Neural cell (in vitro differentiated cells): ENCODE measurements at regions not wholly inside any gene's neighbourhood (a gene's known extent, or its start where the extent isn't known, plus 50 kb on each side); places are given as distances from the start of the nearest gene placed in this dataset.

ENCODE experiments used
- H2AFZ ChIP-seq: fragments of 200-600, 300-800 bp; sonication (generic), shearing (Covaris generic); 2 replicates; pipeline ENCODE4 v1.6.0; 2014; ENCODE audit warnings: low read depth, mild to moderate bottlenecking, antibody characterized with exemption, low read length, moderate library complexity
- H3F3A ChIP-seq: fragments of 200-600 bp; shearing (Covaris generic); 2 replicates; pipeline ENCODE4 v1.6.1; 2016; ENCODE audit warnings: mild to moderate bottlenecking, moderate library complexity, mixed read lengths, antibody characterized with exemption, low read length; ENCODE audit not compliant: insufficient read depth, poor library complexity, severe bottlenecking
- H3K27ac ChIP-seq: fragments of 200-600, 300-800 bp; sonication (generic), shearing (Covaris generic); 2 replicates; pipeline ENCODE4 v1.5.1; 2014; ENCODE audit warnings: mild to moderate bottlenecking, low read length, moderate library complexity
- H3K27me3 ChIP-seq: fragments of 300-800, 200-600 bp; sonication (generic), shearing (Covaris generic); 2 replicates; pipeline ENCODE4 v1.6.0; 2014; ENCODE audit warnings: mild to moderate bottlenecking, low read depth, low read length, moderate library complexity; ENCODE audit not compliant: insufficient read depth
- H3K36me3 ChIP-seq: fragments of 300-800, 200-600 bp; sonication (generic), shearing (Covaris generic); 2 replicates; pipeline ENCODE4 v1.5.1; 2014; ENCODE audit warnings: mild to moderate bottlenecking, antibody characterized with exemption, low read length, moderate library complexity; ENCODE audit not compliant: insufficient read depth
- H3K4me2 ChIP-seq: fragments of 300-800, 200-600 bp; sonication (generic), shearing (Covaris generic); 2 replicates; pipeline ENCODE4 v1.6.0; 2014; ENCODE audit warnings: mild to moderate bottlenecking, low read length
- H3K4me3 ChIP-seq: fragments of 300-800, 200-600 bp; sonication (generic), shearing (Covaris generic); 2 replicates; pipeline ENCODE4 v1.5.1; 2014; ENCODE audit warnings: mild to moderate bottlenecking, low read length, moderate library complexity
- H3K79me2 ChIP-seq: fragments of 200-600 bp; shearing (Covaris generic); replicated peaks from 2 replicates; pipeline ENCODE4 v1.6.0; 2014; ENCODE audit warnings: mild to moderate bottlenecking, low read length, moderate library complexity; ENCODE audit not compliant: insufficient read depth
- H3K9ac ChIP-seq: fragments of 300-800, 200-600 bp; sonication (generic), shearing (Covaris generic); 2 replicates; pipeline ENCODE4 v1.6.1; 2016; ENCODE audit warnings: mild to moderate bottlenecking, low read length, mixed read lengths
- H3K9me2 ChIP-seq: fragments of 200-600 bp; shearing (Covaris generic); 2 replicates; pipeline ENCODE4 v1.6.1; 2016; ENCODE audit warnings: mild to moderate bottlenecking, low read length, mixed read lengths; ENCODE audit not compliant: insufficient read depth
- H3K9me3 ChIP-seq: fragments of 200-600, 300-800 bp; sonication (generic), shearing (Covaris generic); 2 replicates; pipeline ENCODE4 v1.6.1; 2016; ENCODE audit warnings: mild to moderate bottlenecking, mixed run types, low read length, moderate library complexity, mixed read lengths
- H4K20me1 ChIP-seq: fragments of 200-600 bp; shearing (Covaris generic); 2 replicates; pipeline ENCODE4 v1.6.1; 2016; ENCODE audit warnings: mild to moderate bottlenecking, mixed run types; ENCODE audit not compliant: insufficient read depth
- EP300 ChIP-seq: fragments of 450-650 bp; conservative IDR thresholded peaks from 2 replicates; pipeline ENCODE4 v1.6.1; 2014; ENCODE audit warnings: antibody characterized with exemption, mild to moderate bottlenecking, moderate library complexity; ENCODE audit not compliant: poor library complexity, severe bottlenecking
- EZH2 ChIP-seq: fragments of 200-600, 300-800 bp; shearing (Covaris generic), sonication (generic); IDR thresholded peaks from 2 replicates; pipeline ENCODE4 v1.6.1; 2014; ENCODE audit warnings: antibody characterized with exemption, low read length, borderline replicate concordance, mild to moderate bottlenecking; ENCODE audit not compliant: insufficient read depth, poor library complexity, severe bottlenecking
- MXI1 ChIP-seq: fragments of 450-650 bp; conservative IDR thresholded peaks from 2 replicates; pipeline ENCODE4 v1.6.1; 2014; ENCODE audit warnings: antibody characterized with exemption, mild to moderate bottlenecking; ENCODE audit not compliant: poor library complexity, severe bottlenecking
- POLR2AphosphoS5 ChIP-seq: IDR thresholded peaks from 2 replicates; pipeline ENCODE4 v1.6.1; 2012
- RAD21 ChIP-seq: fragments of 450-650 bp; conservative IDR thresholded peaks from 2 replicates; pipeline ENCODE4 v1.6.1; 2014; ENCODE audit warnings: antibody characterized with exemption, mild to moderate bottlenecking, moderate library complexity
- SMC3 ChIP-seq: fragments of 450-650 bp; conservative IDR thresholded peaks from 2 replicates; pipeline ENCODE4 v1.6.1; 2014; ENCODE audit warnings: antibody characterized with exemption, mild to moderate bottlenecking, moderate library complexity; ENCODE audit not compliant: poor library complexity
- TAF1 ChIP-seq: IDR thresholded peaks from 2 replicates; pipeline ENCODE4 v1.6.1; 2012; ENCODE audit warnings: low read depth
- TF ChIP-seq, protein P1 (sequence below): fragments of 450-650 bp; IDR thresholded peaks from 2 replicates; pipeline ENCODE4 v1.5.1; 2014; ENCODE audit warnings: antibody characterized with exemption, mild to moderate bottlenecking, moderate library complexity; ENCODE audit not compliant: poor library complexity, severe bottlenecking
- TF ChIP-seq, protein P2 (sequence below): IDR thresholded peaks from 2 replicates; pipeline ENCODE4 v1.6.1; 2012; ENCODE audit warnings: borderline replicate concordance

DNA sequence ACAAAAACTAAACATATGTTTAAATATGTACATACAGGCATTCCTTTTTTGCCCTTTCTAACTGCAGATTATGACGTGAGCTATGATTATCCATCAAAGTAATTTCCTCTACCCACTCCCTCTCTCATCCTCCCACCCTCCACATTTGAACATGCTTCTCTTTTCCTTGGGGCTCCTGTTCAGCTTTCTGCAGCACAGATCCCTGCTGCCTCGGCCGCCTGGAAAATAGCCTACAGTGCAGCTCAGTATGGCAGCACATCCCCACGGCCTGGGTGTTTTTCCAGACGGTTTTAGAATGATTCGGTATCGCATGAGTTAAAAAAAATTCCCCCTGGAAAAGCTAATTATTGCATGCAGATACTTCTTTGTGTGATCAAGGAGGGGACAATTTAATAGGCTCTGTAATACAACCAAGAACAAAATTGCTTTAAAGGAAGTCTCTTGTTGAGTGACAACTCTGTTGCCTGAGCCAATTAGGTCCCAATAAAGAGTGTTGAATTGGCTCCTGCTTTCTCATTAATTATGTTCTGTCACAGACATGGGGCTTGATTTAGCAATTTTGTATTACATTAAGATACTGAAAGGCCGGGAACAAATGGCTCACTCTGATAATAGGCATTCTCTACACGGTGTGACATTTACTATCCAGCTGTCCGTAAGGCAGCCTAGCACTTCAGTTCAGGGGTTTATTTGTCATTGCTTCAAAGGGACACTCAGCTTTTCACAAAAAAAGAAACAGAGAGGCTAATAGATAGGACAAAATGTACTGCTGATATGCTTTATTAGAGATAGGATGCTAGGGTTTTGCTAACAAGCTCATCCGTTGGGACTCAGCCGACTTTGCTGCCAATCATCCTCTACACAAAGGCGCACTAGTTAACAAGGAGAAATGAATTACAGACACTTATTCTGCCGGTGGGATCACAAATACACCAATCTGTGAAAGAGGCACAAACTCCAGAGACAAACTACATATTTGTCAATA is 285.8 kb upstream of the G2E3 start:
- H3K9ac ChIP-seq, result peak overlapping the region; percentile 76
- H2AFZ ChIP-seq, result peak overlapping the region; percentile 2
- H4K20me1 ChIP-seq, result no peaks in the 10 kb centered on the region
- H3K9me2 ChIP-seq, result no peaks in the 10 kb centered on the region
- peaks cover 5% of the 10 kb centered on the region for H3K79me2 ChIP-seq
- H3K36me3 ChIP-seq, result no peaks in the 10 kb centered on the region
- H3K27me3 ChIP-seq, result no peaks in the 10 kb centered on the region
- no peaks in the 10 kb centered on the region for H3K9me3 ChIP-seq
- peaks cover 20% of the 10 kb centered on the region for H3F3A ChIP-seq
- peak; percentile 37 for TF ChIP-seq RAD21
- no peak for TF ChIP-seq MXI1
- TF ChIP-seq EP300, result peak; percentile 69
- peak; percentile 19 for TF ChIP-seq SMC3
- no peak for TF ChIP-seq EZH2
- peak; percentile 78 for TF ChIP-seq POLR2AphosphoS5
- TF ChIP-seq, protein P1, sequence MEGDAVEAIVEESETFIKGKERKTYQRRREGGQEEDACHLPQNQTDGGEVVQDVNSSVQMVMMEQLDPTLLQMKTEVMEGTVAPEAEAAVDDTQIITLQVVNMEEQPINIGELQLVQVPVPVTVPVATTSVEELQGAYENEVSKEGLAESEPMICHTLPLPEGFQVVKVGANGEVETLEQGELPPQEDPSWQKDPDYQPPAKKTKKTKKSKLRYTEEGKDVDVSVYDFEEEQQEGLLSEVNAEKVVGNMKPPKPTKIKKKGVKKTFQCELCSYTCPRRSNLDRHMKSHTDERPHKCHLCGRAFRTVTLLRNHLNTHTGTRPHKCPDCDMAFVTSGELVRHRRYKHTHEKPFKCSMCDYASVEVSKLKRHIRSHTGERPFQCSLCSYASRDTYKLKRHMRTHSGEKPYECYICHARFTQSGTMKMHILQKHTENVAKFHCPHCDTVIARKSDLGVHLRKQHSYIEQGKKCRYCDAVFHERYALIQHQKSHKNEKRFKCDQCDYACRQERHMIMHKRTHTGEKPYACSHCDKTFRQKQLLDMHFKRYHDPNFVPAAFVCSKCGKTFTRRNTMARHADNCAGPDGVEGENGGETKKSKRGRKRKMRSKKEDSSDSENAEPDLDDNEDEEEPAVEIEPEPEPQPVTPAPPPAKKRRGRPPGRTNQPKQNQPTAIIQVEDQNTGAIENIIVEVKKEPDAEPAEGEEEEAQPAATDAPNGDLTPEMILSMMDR, result peak; percentile 22
- TF ChIP-seq, protein P2, sequence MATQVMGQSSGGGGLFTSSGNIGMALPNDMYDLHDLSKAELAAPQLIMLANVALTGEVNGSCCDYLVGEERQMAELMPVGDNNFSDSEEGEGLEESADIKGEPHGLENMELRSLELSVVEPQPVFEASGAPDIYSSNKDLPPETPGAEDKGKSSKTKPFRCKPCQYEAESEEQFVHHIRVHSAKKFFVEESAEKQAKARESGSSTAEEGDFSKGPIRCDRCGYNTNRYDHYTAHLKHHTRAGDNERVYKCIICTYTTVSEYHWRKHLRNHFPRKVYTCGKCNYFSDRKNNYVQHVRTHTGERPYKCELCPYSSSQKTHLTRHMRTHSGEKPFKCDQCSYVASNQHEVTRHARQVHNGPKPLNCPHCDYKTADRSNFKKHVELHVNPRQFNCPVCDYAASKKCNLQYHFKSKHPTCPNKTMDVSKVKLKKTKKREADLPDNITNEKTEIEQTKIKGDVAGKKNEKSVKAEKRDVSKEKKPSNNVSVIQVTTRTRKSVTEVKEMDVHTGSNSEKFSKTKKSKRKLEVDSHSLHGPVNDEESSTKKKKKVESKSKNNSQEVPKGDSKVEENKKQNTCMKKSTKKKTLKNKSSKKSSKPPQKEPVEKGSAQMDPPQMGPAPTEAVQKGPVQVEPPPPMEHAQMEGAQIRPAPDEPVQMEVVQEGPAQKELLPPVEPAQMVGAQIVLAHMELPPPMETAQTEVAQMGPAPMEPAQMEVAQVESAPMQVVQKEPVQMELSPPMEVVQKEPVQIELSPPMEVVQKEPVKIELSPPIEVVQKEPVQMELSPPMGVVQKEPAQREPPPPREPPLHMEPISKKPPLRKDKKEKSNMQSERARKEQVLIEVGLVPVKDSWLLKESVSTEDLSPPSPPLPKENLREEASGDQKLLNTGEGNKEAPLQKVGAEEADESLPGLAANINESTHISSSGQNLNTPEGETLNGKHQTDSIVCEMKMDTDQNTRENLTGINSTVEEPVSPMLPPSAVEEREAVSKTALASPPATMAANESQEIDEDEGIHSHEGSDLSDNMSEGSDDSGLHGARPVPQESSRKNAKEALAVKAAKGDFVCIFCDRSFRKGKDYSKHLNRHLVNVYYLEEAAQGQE, result peak; percentile 86
- TF ChIP-seq TAF1, result peak; percentile 50
- H3K4me3 ChIP-seq, result peak overlapping the region; percentile 54
- peak overlapping the region; percentile 92 for H3K4me2 ChIP-seq
- peak overlapping the region; percentile 98 for H3K27ac ChIP-seq

GRCh38 chr14:30275604-30276003 is 283.4 kb upstream of the G2E3 start:
- Histone ChIP-seq H4K20me1 (no peaks in the 10 kb centered on the region), H3K36me3 (no peaks in the 10 kb centered on the region), H3K79me2 (no peaks in the 10 kb centered on the region), H3K9ac (no peak overlapping the region), H3K9me3 (no peaks in the 10 kb centered on the region), H2AFZ (no peak overlapping the region), H3K4me3 (no peak overlapping the region), H3K4me2 (no peak overlapping the region), H3K9me2 (no peaks in the 10 kb centered on the region), H3F3A (peaks cover 14% of the 10 kb centered on the region), H3K27ac (no peak overlapping the region), H3K27me3 (no peaks in the 10 kb centered on the region)
- TF ChIP-seq EZH2 (no peak), SMC3 (no peak), TAF1 (no peak), EP300 (no peak), MXI1 (no peak), POLR2AphosphoS5 (no peak), RAD21 (no peak)
- TF ChIP-seq, protein P2, result no peak
- TF ChIP-seq, protein P1, result no peak
